Mesodermal cell (in vitro differentiated cells): ENCODE measurements at regions not wholly inside any gene's neighbourhood (a gene's known extent, or its start where the extent isn't known, plus 50 kb on each side); places are given as distances from the start of the nearest gene placed in this dataset.

Experiments
- H3K27ac ChIP-seq: 2 replicates; pipeline ENCODE4 v1.7.0; 2013; ENCODE audit warnings: mild to moderate bottlenecking, low read depth, low read length, moderate library complexity; ENCODE audit not compliant: severe bottlenecking
- H3K36me3 ChIP-seq: 2 replicates; pipeline ENCODE4 v1.7.1; 2013; ENCODE audit warnings: mild to moderate bottlenecking, low read length, moderate library complexity; ENCODE audit not compliant: control insufficient read depth, insufficient read depth
- H3K4me1 ChIP-seq: one replicate; pipeline ENCODE4 v1.7.1; 2013; ENCODE audit warnings: mild to moderate bottlenecking, low read length; ENCODE audit not compliant: insufficient read depth, control insufficient read depth, poor library complexity, severe bottlenecking
- H3K4me3 ChIP-seq: 2 replicates; pipeline ENCODE4 v1.7.0; 2013; ENCODE audit warnings: low read length, control low read depth, mild to moderate bottlenecking; ENCODE audit not compliant: insufficient read depth, poor library complexity, severe bottlenecking; ENCODE audit errors: extremely low read depth
- H3K9me3 ChIP-seq: 2 replicates; pipeline ENCODE4 v1.7.1; 2013; ENCODE audit warnings: mild to moderate bottlenecking, low read length, moderate library complexity; ENCODE audit not compliant: control insufficient read depth
- WGBS, 2 experiments: methylation state at CpG; one replicate each; pipeline ENCODE4 v1.1.5; 2013; ENCODE audit warnings: missing lambda C conversion rate in 2 of 2; ENCODE audit not compliant: insufficient coverage in 2 of 2; 5-methylcytosine and 5-hydroxymethylcytosine counted together

- Histone ChIP-seq H3K4me3 (no peak overlapping the region), H3K36me3 (no peaks in the 10 kb centered on the region), H3K9me3 (no peaks in the 10 kb centered on the region), H3K4me1 (no peaks in the 10 kb centered on the region), H3K27ac (no peak overlapping the region)
- 100% methylated on average over 2 of the region's 5 CpGs for WGBS, 2 experiments
Observed at GRCh38 chr5:89265511-89266179, 382.7 kb upstream of the MEF2C start.

GRCh38 chr5:89263846-89264245 lies 380.9 kb upstream of the MEF2C start:
- H3K4me3 ChIP-seq, result no peak overlapping the region
- no CpG with 5 or more reads among the region's 1 CpG for WGBS, 2 experiments
- no peaks in the 10 kb centered on the region for H3K36me3 ChIP-seq
- no peaks in the 10 kb centered on the region for H3K9me3 ChIP-seq
- H3K27ac ChIP-seq, result no peak overlapping the region
- no peaks in the 10 kb centered on the region for H3K4me1 ChIP-seq

GRCh38 chr5:89262030-89262429 lies 379.0 kb upstream of the MEF2C start:
- H3K36me3 ChIP-seq, result no peaks in the 10 kb centered on the region
- no peaks in the 10 kb centered on the region for H3K4me1 ChIP-seq
- WGBS, 2 experiments, result 85 to 95% methylated on average over 3 of the region's 4 CpGs
- no peak overlapping the region for H3K27ac ChIP-seq
- no peaks in the 10 kb centered on the region for H3K9me3 ChIP-seq
- H3K4me3 ChIP-seq, result no peak overlapping the region

DNA sequence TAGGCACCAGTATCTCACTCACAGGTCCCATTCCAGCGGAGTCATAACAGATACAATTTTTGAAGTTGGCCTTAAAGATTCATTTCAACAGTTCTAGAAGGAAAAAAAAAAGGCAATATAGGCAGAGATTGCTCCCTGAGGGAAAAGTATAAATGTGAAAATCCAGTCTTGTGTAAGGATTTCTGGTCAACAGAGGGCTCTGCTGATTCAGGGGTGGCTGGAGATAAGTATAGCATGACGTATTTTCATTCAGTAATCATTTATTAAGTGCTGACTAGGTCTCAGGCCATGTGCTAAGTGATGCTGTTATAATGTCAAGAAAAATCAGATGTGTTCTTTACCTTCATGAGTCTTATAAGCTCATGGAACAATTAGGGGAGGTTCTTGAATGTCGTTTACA lies 377.3 kb upstream of the MEF2C start:
- H3K4me1 ChIP-seq, result no peaks in the 10 kb centered on the region
- H3K36me3 ChIP-seq, result no peaks in the 10 kb centered on the region
- no peak overlapping the region for H3K27ac ChIP-seq
- WGBS, 2 experiments, result 60 to 65% methylated on average over 1 to 2 of the region's 3 CpGs
- peaks cover 9% of the 10 kb centered on the region for H3K9me3 ChIP-seq
- no peak overlapping the region for H3K4me3 ChIP-seq

- no peaks in the 10 kb centered on the region for H3K4me1 ChIP-seq
- H3K36me3 ChIP-seq, result no peaks in the 10 kb centered on the region
- H3K9me3 ChIP-seq, result peaks cover 9% of the 10 kb centered on the region
- no peak overlapping the region for H3K27ac ChIP-seq
- H3K4me3 ChIP-seq, result no peak overlapping the region
- WGBS, 2 experiments, result 100% methylated on average over 1 of the region's 5 CpGs; no CpG with 5 or more reads in 1 of the 2 experiments
Observed at GRCh38 chr5:89255845-89256463, 373.0 kb upstream of the MEF2C start.

GRCh38 chr5:89253666-89254352 lies 370.8 kb upstream of the MEF2C start:
- WGBS, 2 experiments, result 93 to 94% methylated on average over 4 to 5 of the region's 5 CpGs
- Histone ChIP-seq H3K4me3 (no peak overlapping the region), H3K9me3 (peaks cover 9% of the 10 kb centered on the region)

DNA sequence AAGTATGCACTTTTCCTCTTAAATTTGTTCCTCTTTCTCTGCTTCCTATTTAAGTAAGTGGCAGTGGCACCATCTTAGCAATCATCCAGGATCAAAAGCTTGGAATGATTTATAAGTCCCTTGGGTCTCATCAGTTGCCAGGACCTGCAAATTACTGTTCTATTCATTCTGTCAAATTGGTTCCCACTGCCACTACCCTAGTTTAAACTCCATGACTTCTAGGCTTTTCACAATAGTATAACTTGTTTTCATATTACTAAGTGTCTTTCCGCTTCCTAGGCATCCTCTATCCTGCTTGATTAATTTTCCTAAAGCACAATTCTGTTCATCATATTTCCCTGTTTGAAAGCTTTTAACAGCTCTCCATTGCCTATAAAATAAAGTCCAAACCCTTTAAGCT lies 363.9 kb upstream of the MEF2C start:
- WGBS, 2 experiments, result 90 to 100% methylated on average over 1 of the region's 1 CpG
- no peak overlapping the region for H3K27ac ChIP-seq
- no peak overlapping the region for H3K4me3 ChIP-seq
- H3K36me3 ChIP-seq, result no peaks in the 10 kb centered on the region
- no peaks in the 10 kb centered on the region for H3K9me3 ChIP-seq
- H3K4me1 ChIP-seq, result no peaks in the 10 kb centered on the region

More at GRCh38 chr5:89253666-89254352, 370.8 kb upstream of the MEF2C start:
- Histone ChIP-seq H3K4me1 (no peaks in the 10 kb centered on the region), H3K36me3 (no peaks in the 10 kb centered on the region), H3K27ac (no peak overlapping the region)

- Histone ChIP-seq H3K4me3 (no peak overlapping the region), H3K27ac (no peak overlapping the region), H3K4me1 (no peaks in the 10 kb centered on the region), H3K9me3 (no peaks in the 10 kb centered on the region), H3K36me3 (no peaks in the 10 kb centered on the region)
- WGBS, 2 experiments, result 86% methylated on average over 1 of the region's 3 CpGs; no CpG with 5 or more reads in 1 of the 2 experiments
Observed at GRCh38 chr5:89246252-89246651, 363.3 kb upstream of the MEF2C start.

DNA sequence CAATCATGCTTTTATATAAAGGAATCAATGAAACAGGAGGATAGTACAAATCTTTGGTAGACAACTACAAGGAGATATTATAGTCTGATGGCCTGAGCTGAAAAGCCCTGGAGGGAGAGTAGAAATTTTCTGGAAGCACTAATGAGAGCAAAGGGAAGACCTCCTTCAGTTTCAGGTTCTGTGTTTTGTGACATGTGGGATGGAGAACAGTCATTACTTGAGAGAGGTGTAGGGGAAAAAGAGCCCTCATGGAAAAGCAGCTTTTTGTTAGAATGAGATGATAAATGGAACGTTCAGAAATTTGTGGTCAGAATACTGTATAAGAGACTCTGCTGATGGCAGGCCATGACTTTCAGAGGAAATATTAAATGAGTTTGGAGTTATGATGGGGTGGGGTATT lies 360.6 kb upstream of the MEF2C start:
- Histone ChIP-seq H3K4me1 (no peaks in the 10 kb centered on the region), H3K9me3 (no peaks in the 10 kb centered on the region), H3K4me3 (no peak overlapping the region), H3K27ac (no peak overlapping the region), H3K36me3 (no peaks in the 10 kb centered on the region)
- 76 to 91% methylated on average over 1 of the region's 1 CpG for WGBS, 2 experiments

- no peaks in the 10 kb centered on the region for H3K4me1 ChIP-seq
Observed at GRCh38 chr5:89241186-89241585, 358.2 kb upstream of the MEF2C start.

DNA sequence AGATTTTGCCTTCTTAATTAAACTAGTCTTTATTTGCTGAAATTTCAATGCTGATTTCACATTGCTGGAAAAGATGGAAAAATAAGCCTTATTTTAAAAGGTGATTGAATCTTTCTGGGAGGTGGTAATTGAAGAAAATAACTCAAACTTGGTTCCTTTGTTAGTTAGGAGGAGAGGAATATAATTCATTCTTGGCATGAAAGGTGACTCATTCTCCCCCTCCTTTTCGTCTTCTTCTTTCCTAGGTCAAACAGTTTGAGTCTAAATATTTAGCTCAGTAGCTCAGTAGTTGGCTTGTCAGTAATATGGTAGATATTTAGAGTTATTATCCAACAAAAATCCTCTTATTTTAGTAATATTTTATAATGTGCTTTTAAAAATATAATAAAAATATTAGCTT lies 353.9 kb upstream of the MEF2C start:
- no peak overlapping the region for H3K4me3 ChIP-seq
- no peaks in the 10 kb centered on the region for H3K36me3 ChIP-seq
- H3K4me1 ChIP-seq, result no peaks in the 10 kb centered on the region
- H3K9me3 ChIP-seq, result no peaks in the 10 kb centered on the region
- no peak overlapping the region for H3K27ac ChIP-seq
- no CpG with 5 or more reads among the region's 1 CpG for WGBS, 2 experiments

More at GRCh38 chr5:89241186-89241585, 358.2 kb upstream of the MEF2C start:
- Histone ChIP-seq H3K36me3 (no peaks in the 10 kb centered on the region), H3K4me3 (no peak overlapping the region), H3K27ac (no peak overlapping the region), H3K9me3 (no peaks in the 10 kb centered on the region)
